Panc1 (cell line): ENCODE measurements at regions not wholly inside any gene's neighbourhood (a gene's known extent, or its start where the extent isn't known, plus 50 kb on each side); places are given as distances from the start of the nearest gene placed in this dataset.

Source experiments
- CTCF ChIP-seq: fragments of 450-650 bp; IDR thresholded peaks from 2 replicates; pipeline ENCODE4 v1.5.1; 2017; ENCODE audit warnings: mild to moderate bottlenecking
- POLR2AphosphoS5 ChIP-seq: IDR thresholded peaks from 2 replicates; pipeline ENCODE4 v1.6.1; 2012; ENCODE audit warnings: mild to moderate bottlenecking, low read depth, low read length, moderate library complexity
- SIN3A ChIP-seq: IDR thresholded peaks from 2 replicates; pipeline ENCODE4 v1.6.1; 2012; ENCODE audit warnings: low read depth, mild to moderate bottlenecking, low read length, moderate library complexity, borderline replicate concordance; ENCODE audit not compliant: insufficient read depth

GRCh38 chr6:19167251-19167650, 669.9 kb upstream of the ID4 start:
- TF ChIP-seq CTCF: no peak
- no peak for TF ChIP-seq POLR2AphosphoS5
- no peak for TF ChIP-seq SIN3A
